HCT116 (cell line): ENCODE measurements at regions not wholly inside any gene's neighbourhood (a gene's known extent, or its start where the extent isn't known, plus 50 kb on each side); places are given as distances from the start of the nearest gene placed in this dataset.

Experiments used
- ATAC-seq: fragments of 200-7000 bp; cut with Tn5 transposase; 2 replicates; pipeline ENCODE4 v1.9.1; 2020; ENCODE audit warnings: mild to moderate bottlenecking, moderate library complexity
- BruUV-seq: library from RNA; stranded (reverse); fragments of 400-500 nt; replicated peaks from 2 replicates; lab custom pipeline; 2021; lab: Mats Ljungman, UMichigan
- CTCF ChIA-PET: fragments of 300-600 bp; sonication (Branson Sonifier 250); formaldehyde crosslinking; loops from one replicate; lab custom pipeline; 2021; ENCODE audit warnings: antibody characterized with exemption; lab: Charles Lee
- POLR2A ChIA-PET: fragments of 300-600, 350-600 bp; sonication (Branson Sonifier 250); formaldehyde crosslinking; loops from one replicate; lab custom pipeline; 2021; ENCODE audit warnings: antibody characterized with exemption; lab: Charles Lee
- RAD21 ChIA-PET, 2 experiments: fragments of 300-600 bp; sonication (Branson Sonifier 250); formaldehyde crosslinking; loops; one replicate each; lab custom pipeline; 2023; ENCODE audit warnings: low total read pairs in 2 of 2; ENCODE audit not compliant: uncharacterized antibody in 2 of 2, unreplicated experiment in 2 of 2, low non-redundant PET in 1 of 2; lab: Charles Lee
- DNase-seq: peaks from one replicate; pipeline ENCODE4 v3.0.0-alpha.2; 2010; ENCODE audit warnings: low read depth, low spot score
- H2AFZ ChIP-seq: fragments of 200-600 bp; shearing (Covaris generic), sonication (generic); 2 replicates; pipeline ENCODE4 v1.6.1; 2017; ENCODE audit warnings: low read depth, mixed run types, mixed read lengths, antibody characterized with exemption, low read length; ENCODE audit not compliant: poor library complexity, severe bottlenecking
- H3K27ac ChIP-seq: 2 replicates; pipeline ENCODE4 v1.5.1; 2012; ENCODE audit warnings: low read depth, low read length
- H3K27me3 ChIP-seq: fragments of 200-600 bp; sonication (generic); 2 replicates; pipeline ENCODE4 v1.6.1; 2016; ENCODE audit warnings: mixed run types, low read length, mixed read lengths; ENCODE audit not compliant: insufficient read depth
- H3K36me3 ChIP-seq, 2 experiments: fragments of 200-500 bp in 1 of 2; fragments of 200-600 bp in 1 of 2; sonication (Bioruptor generic) in 1 of 2; sonication (generic) in 1 of 2; 2 replicates each; pipeline versions ENCODE4 v1.5.1 to v1.6.1; 2014 to 2016; ENCODE audit warnings: low read length in 2 of 2, inconsistent platforms in 1 of 2, mixed read lengths in 1 of 2, mixed run types in 1 of 2; ENCODE audit not compliant: insufficient read depth in 2 of 2, control insufficient read depth in 1 of 2
- H3K4me1 ChIP-seq, 2 experiments: fragments of 200-600 bp in 1 of 2; sonication (generic) in 1 of 2; 2 replicates each; pipeline versions ENCODE4 v1.5.1 to v1.6.1; 2012 to 2017; ENCODE audit warnings: low read length in 2 of 2, inconsistent platforms in 1 of 2, mild to moderate bottlenecking in 1 of 2, mixed read lengths in 1 of 2, mixed run types in 1 of 2, moderate library complexity in 1 of 2; ENCODE audit not compliant: insufficient read depth in 2 of 2, control insufficient read depth in 1 of 2
- H3K4me2 ChIP-seq: fragments of 200-600 bp; sonication (generic); 2 replicates; pipeline ENCODE4 v1.6.1; 2017; ENCODE audit warnings: mixed run types, low read length, mixed read lengths
- H3K4me3 ChIP-seq, 2 experiments: fragments of 200-600 bp in 1 of 2; sonication (generic) in 1 of 2; replicated peaks in 1 of 2; 2 replicates each; pipeline ENCODE4 v1.5.1; 2011 to 2016; ENCODE audit warnings: low read length in 2 of 2, control low read depth in 1 of 2, low read depth in 1 of 2, mild to moderate bottlenecking in 1 of 2, mixed read lengths in 1 of 2, mixed run types in 1 of 2
- H3K79me2 ChIP-seq: fragments of 200-600 bp; sonication (generic); 2 replicates; pipeline ENCODE4 v1.6.1; 2017; ENCODE audit warnings: mild to moderate bottlenecking, mixed run types, low read length, moderate library complexity, mixed read lengths; ENCODE audit not compliant: insufficient read depth
- H3K9ac ChIP-seq: fragments of 200-600 bp; sonication (generic); 2 replicates; pipeline ENCODE4 v1.6.1; 2016; ENCODE audit warnings: low read length, mixed read lengths
- H3K9me2 ChIP-seq: fragments of 200-600 bp; sonication (generic), shearing (Covaris generic); 2 replicates; pipeline ENCODE4 v1.6.1; 2017; ENCODE audit warnings: mixed run types, mild to moderate bottlenecking, moderate library complexity; ENCODE audit not compliant: insufficient read depth
- H3K9me3 ChIP-seq, 2 experiments: fragments of 200-500 bp in 1 of 2; fragments of 200-600 bp in 1 of 2; sonication (Bioruptor generic) in 1 of 2; sonication (generic) in 1 of 2; 2 replicates each; pipeline ENCODE4 v1.6.1; 2014 to 2017; ENCODE audit warnings: low read length in 2 of 2, mixed read lengths in 2 of 2, inconsistent platforms in 1 of 2, low read depth in 1 of 2, mild to moderate bottlenecking in 1 of 2, mixed run types in 1 of 2, moderate library complexity in 1 of 2; ENCODE audit not compliant: control insufficient read depth in 1 of 2, insufficient read depth in 1 of 2
- H4K20me1 ChIP-seq: fragments of 200-600 bp; sonication (generic), shearing (Covaris generic); 2 replicates; pipeline ENCODE4 v1.6.1; 2017; ENCODE audit warnings: mixed run types, mild to moderate bottlenecking, moderate library complexity; ENCODE audit not compliant: insufficient read depth
- CBX3 ChIP-seq: IDR thresholded peaks from 2 replicates; pipeline ENCODE4 v1.6.1; 2012; ENCODE audit warnings: low read depth
- FOSL1 ChIP-seq: IDR thresholded peaks from 2 replicates; pipeline ENCODE4 v1.6.1; 2012; ENCODE audit warnings: low read depth
- JUND ChIP-seq: IDR thresholded peaks from 2 replicates; pipeline ENCODE4 v1.6.1; 2012
- MAX ChIP-seq: IDR thresholded peaks from 2 replicates; pipeline ENCODE4 v1.6.1; 2012
- POLR2A ChIP-seq: IDR thresholded peaks from 2 replicates; pipeline ENCODE4 v1.7.0; 2011; ENCODE audit warnings: borderline replicate concordance; ENCODE audit not compliant: insufficient read depth, insufficient read length; ENCODE audit errors: extremely low read depth
- SIN3A ChIP-seq: IDR thresholded peaks from 2 replicates; pipeline ENCODE4 v1.6.1; 2012; ENCODE audit warnings: low read depth
- SRF ChIP-seq: IDR thresholded peaks from 2 replicates; pipeline ENCODE4 v1.6.1; 2012; ENCODE audit warnings: low read depth
- YY1 ChIP-seq: IDR thresholded peaks from 2 replicates; pipeline ENCODE4 v1.6.1; 2011; ENCODE audit warnings: low read length, low read depth, moderate library complexity, mild to moderate bottlenecking; ENCODE audit not compliant: insufficient replicate concordance; ENCODE audit errors: extremely low read depth
- ZNF274 ChIP-seq: fragments of 200-500 bp; sonication (Bioruptor generic); IDR thresholded peaks from 2 replicates; pipeline ENCODE4 v1.6.1; 2014; ENCODE audit warnings: mild to moderate bottlenecking, low read depth, low read length, inconsistent platforms
- intact Hi-C: fragments of 100-400 bp; cut with micrococcal nuclease; formaldehyde crosslinking; loops from 2 replicates; pipeline ENCODE4 v1.10.0; 2022
- TF ChIP-seq, protein P1 (sequence below): IDR thresholded peaks from 2 replicates; pipeline ENCODE4 v1.6.1; 2011; ENCODE audit warnings: mild to moderate bottlenecking, low read length, moderate library complexity; ENCODE audit not compliant: insufficient replicate concordance; ENCODE audit errors: extremely low read depth
- TF ChIP-seq, protein P2 (sequence below), 3 experiments: fragments of 200-600 bp in 1 of 3; sonication (generic) in 1 of 3; IDR thresholded peaks in 2 of 3; conservative IDR thresholded peaks in 1 of 3; 2 replicates each; pipeline ENCODE4 v1.5.1; 2012 to 2017; ENCODE audit warnings: low read depth in 2 of 3, low read length in 2 of 3, antibody characterized with exemption in 1 of 3, borderline replicate concordance in 1 of 3, control low read depth in 1 of 3, mild to moderate bottlenecking in 1 of 3, mixed read lengths in 1 of 3, mixed run types in 1 of 3, moderate library complexity in 1 of 3; ENCODE audit not compliant: insufficient read depth in 1 of 3

DNA sequence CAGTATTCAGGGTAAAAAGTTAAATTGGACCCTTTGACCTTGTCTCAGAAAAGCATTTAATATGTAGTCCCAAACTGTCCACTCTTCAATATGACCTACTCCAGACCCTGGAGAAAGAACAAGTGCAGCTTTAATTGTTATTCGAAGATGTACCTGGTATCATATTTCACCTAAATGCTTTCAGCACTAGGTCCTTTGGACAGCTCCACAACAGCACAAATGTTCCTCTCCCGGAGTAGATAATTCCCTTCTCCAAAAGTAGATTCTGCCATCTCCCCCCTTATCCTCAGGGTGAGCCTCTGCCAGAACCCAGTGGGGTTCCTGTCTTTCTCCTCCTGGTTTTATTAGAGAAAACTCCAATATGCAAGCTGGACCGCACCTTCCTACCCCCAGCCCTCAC is 104.5 kb upstream of the AJAP1 start (continued):
- TF ChIP-seq POLR2A (no peak), JUND (no peak)
- TF ChIP-seq, all 23 proteins: peak for 1

DNA sequence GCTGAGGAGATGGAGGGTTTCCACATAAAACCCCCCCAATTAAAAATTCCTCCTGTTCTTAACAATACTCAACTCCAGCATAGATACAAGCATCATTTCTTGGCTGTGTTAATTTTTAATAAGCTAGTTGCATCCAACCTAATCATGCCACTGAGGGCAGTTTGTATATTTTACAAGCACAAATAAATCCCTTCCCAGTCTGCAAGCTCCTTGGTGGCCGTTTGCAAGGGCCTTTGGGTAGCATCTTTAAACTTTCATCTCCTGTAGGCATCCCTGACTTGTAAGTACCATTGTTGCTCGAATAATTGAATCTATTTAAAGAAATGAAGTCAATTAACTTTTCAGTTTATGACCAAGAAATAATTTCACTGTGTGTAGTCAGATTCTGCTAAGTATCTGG is 103.5 kb upstream of the AJAP1 start:
- no peak overlapping the region for H3K4me2 ChIP-seq
- ATAC-seq: no peak
- no peak overlapping the region for H3K27ac ChIP-seq
- BruUV-seq: no TSS peak
- DNase-seq: no peak
- H3K36me3 ChIP-seq: no peaks in the 10 kb centered on the region
- H4K20me1 ChIP-seq: no peaks in the 10 kb centered on the region
- CTCF ChIA-PET: no interaction called here
- no peaks in the 10 kb centered on the region for H3K9me2 ChIP-seq
- no peaks in the 10 kb centered on the region for H3K79me2 ChIP-seq
- RAD21 ChIA-PET: no interaction called here
- H3K9me3 ChIP-seq: no peaks in the 10 kb centered on the region; a peak in 1 of 4 replicates
- H3K9ac ChIP-seq: no peak overlapping the region
- POLR2A ChIA-PET: no interaction called here
- no peaks in the 10 kb centered on the region for H3K27me3 ChIP-seq
- no peak overlapping the region for H2AFZ ChIP-seq
- intact Hi-C loops: no loop called here
- TF ChIP-seq CBX3: no peak
- TF ChIP-seq, all 23 proteins: peak for 0
- H3K4me1 ChIP-seq: no peaks in the 10 kb centered on the region
- H3K4me3 ChIP-seq: no peak overlapping the region

DNA sequence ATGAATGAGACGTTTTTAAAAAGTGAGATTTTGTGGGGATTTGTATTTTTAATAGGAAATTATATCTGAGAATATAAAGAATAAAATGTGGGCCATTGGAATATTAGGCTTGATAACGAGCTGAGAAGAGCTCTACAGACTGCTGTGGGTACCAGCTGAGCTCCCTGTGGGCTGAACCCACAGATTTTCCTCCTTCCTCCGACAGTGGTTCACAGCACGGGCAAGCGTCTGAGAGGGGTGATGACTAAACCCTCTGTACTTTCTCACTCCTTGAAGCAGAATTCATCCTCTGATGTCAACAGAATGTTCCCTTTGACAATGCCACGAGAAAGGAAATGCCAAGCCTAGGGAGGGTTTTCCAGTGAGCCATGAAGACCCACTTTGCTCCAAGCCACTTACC is 102.7 kb upstream of the AJAP1 start:
- Histone ChIP-seq H3K27ac (no peak overlapping the region), H3K27me3 (no peaks in the 10 kb centered on the region), H3K4me1 (no peaks in the 10 kb centered on the region), H4K20me1 (no peaks in the 10 kb centered on the region), H3K9ac (no peak overlapping the region), H3K9me3 (no peaks in the 10 kb centered on the region; a peak in 1 of 4 replicates), H3K36me3 (no peaks in the 10 kb centered on the region), H2AFZ (no peak overlapping the region), H3K4me3 (no peak overlapping the region), H3K79me2 (no peaks in the 10 kb centered on the region), H3K4me2 (no peak overlapping the region), H3K9me2 (no peaks in the 10 kb centered on the region)
- intact Hi-C loops: no loop called here
- no peak for TF ChIP-seq CBX3
- no peak for TF ChIP-seq SIN3A
- no peak for TF ChIP-seq MAX
- no peak for TF ChIP-seq ZNF274
- TF ChIP-seq FOSL1: no peak
- TF ChIP-seq SRF: no peak
- no peak for TF ChIP-seq YY1
- TF ChIP-seq, protein P1, sequence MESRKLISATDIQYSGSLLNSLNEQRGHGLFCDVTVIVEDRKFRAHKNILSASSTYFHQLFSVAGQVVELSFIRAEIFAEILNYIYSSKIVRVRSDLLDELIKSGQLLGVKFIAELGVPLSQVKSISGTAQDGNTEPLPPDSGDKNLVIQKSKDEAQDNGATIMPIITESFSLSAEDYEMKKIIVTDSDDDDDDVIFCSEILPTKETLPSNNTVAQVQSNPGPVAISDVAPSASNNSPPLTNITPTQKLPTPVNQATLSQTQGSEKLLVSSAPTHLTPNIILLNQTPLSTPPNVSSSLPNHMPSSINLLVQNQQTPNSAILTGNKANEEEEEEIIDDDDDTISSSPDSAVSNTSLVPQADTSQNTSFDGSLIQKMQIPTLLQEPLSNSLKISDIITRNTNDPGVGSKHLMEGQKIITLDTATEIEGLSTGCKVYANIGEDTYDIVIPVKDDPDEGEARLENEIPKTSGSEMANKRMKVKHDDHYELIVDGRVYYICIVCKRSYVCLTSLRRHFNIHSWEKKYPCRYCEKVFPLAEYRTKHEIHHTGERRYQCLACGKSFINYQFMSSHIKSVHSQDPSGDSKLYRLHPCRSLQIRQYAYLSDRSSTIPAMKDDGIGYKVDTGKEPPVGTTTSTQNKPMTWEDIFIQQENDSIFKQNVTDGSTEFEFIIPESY: no peak
- no peak for TF ChIP-seq POLR2A
- TF ChIP-seq, protein P2, sequence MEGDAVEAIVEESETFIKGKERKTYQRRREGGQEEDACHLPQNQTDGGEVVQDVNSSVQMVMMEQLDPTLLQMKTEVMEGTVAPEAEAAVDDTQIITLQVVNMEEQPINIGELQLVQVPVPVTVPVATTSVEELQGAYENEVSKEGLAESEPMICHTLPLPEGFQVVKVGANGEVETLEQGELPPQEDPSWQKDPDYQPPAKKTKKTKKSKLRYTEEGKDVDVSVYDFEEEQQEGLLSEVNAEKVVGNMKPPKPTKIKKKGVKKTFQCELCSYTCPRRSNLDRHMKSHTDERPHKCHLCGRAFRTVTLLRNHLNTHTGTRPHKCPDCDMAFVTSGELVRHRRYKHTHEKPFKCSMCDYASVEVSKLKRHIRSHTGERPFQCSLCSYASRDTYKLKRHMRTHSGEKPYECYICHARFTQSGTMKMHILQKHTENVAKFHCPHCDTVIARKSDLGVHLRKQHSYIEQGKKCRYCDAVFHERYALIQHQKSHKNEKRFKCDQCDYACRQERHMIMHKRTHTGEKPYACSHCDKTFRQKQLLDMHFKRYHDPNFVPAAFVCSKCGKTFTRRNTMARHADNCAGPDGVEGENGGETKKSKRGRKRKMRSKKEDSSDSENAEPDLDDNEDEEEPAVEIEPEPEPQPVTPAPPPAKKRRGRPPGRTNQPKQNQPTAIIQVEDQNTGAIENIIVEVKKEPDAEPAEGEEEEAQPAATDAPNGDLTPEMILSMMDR (IDR thresholded peaks at IDR 0.05 in 2 of 3, conservative IDR thresholded peaks at IDR 0.05 in 1 of 3; ENCODE audit: borderline replicate concordance in 1 of 3, insufficient read depth in 1 of 3, low read depth in 2 of 3, low read length in 2 of 3): no peak
- CTCF ChIA-PET: no interaction called here
- RAD21 ChIA-PET: no interaction called here
- ATAC-seq (no peak), DNase-seq (no peak)
- no TSS peak for BruUV-seq
- POLR2A ChIA-PET: no interaction called here
